ENCODE measurements at regions not wholly inside any gene's neighbourhood (a gene's known extent, or its start where the extent isn't known, plus 50 kb on each side); places are given as distances from the start of the nearest gene placed in this dataset.

DNA sequence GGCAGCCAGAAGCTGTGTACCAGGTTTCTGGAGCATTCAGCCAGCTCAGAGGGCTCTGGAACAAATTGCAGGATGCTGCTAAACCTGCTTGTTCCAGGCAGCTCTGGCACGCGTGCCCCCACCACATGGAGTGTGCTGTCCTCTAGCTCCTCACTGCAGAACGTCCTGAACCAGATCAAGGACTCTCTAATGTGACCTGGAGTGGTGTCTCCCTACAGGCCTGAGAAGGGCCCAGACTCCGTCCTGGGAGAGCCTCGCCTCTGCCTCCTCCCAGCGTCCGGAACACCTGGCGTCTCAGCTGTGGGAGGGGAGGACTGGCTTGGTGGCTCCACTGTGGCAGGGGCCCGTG lies 115.6 kb upstream of the GPC1 start:
- DNase-seq (ENCODE audit: low read depth in 2 of 2) = no peak

DNA sequence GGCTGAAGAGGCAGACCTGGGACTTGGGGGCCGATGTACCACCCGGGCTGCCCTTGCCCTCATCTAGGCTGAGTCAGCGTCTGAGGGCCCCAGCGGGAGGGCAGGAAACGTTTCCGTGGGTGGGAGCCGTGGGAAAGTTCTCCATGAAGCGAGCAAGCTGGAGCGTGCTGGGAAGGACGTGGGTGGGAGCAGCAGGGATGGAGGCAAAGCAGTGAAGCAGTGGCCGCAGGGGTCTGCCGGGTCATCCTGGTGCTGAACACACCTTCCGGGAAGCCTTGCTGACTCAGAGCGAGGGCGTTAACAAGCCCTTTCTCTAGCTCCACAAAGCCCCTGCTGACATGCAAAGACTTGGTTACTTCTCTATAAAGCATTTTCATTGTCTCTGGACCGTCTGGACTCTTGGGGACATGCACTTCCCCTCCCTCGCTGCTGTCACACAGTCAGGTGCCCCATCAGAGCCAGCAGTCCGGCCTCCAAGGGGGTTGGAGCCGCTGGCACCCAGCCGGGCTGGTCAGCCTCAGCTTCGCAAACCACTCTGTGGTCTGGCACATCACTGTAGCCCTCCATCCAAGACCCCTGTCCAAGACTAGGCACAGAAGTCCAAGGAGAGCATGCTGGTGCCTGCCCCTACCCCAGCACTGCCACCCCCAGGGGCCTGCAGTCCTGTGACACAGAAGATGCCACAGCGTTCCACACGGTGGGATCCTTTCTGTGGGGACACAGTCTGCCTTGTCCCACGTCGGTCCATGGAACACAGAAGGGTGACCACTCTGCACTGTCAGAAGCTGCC lies 115.1 kb upstream of the GPC1 start:
- no peak for DNase-seq (ENCODE audit: low read depth in 2 of 2)

DNA sequence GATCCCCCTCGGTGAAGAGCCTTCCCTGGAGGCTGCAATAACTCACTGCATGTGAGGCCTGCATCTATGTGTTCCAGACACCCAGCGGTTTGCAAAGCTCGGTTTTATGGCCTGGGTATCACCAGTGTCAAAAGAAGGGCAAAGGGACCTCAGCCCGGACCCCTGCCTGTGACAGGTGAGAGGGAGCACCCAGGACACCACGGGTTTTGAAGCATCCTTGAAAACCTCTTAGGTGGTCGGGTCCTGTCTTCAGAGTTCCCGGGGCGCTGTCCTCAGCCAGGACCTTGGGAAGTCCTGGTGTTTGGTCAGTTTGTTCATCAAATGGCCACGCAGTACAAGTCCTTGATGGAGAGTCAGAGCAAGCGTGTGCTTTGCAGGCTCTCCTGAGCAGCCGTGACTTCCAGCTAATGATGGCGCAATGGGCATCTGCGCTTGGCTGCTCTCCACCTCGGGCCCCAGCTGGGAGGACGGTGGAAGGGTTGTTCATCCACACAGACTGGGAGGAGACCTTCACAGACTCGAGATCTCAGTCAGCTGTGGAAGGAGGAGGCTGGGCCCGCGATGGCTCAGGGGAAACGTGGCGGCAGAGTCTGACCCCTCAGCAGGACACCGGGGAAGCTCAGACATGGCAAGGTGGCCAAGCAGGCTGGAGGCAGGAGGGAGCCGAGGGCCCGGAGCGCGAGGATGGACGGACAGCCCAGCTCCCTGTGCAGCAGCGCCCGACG lies 113.1 kb upstream of the GPC1 start:
- DNase-seq (ENCODE audit: low read depth in 2 of 2) = no peak

DNA sequence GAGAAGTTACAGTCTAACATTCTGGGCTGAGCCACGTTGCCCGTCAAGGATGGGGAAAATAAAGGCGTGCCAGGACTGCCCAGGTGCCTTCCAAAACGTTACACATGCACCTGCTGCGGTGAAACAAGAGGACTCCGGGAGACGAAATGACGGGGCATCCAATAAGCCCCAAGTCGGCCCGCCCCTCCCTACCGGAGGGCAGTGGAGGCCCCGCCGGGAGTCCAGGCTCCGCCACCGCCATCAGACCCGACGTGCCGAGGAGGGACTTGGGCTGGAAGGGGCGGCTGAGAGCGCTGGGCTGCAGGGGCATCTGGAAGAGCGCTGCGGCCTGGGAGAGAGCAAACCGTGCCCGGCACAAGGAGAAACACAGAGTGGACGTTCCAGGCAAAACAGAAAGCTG lies 112.5 kb upstream of the GPC1 start:
- DNase-seq (ENCODE audit: low read depth in 2 of 2) = no peak

DNA sequence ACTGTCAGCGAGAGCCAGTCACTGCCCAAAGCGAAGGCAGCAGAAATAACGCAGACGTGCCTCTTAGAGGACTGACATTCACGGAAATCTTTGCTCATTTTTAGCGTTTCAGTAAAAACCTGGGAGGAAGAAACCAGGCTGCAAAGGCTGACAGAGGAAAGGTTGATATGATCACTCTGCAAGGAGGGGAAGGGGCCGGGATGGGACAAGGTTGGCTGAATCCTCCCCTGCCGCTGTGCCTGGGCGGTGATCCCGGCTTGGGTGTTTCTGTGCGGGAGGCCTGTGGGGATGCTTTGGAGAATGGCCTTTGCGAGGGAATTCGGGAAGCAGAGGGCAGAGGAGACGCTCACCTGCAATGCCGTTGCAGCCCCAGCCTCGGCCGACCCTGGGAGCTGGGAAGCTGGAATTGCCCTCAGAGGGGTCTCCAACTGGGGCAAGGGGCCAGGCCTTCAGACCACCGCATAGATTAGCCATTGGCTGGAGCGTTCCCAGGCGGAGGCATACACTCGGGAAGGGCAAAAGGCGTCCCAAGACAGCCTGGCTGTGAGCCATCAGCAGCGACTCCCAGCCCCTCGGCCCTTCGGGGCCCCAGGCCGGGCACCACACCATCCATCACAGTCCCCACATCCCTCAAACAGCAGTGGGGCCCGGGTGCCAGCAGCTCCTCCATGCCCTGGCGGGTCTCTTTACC lies 111.7 kb upstream of the GPC1 start:
- DNase-seq (ENCODE audit: low read depth in 2 of 2) = no peak

DNA sequence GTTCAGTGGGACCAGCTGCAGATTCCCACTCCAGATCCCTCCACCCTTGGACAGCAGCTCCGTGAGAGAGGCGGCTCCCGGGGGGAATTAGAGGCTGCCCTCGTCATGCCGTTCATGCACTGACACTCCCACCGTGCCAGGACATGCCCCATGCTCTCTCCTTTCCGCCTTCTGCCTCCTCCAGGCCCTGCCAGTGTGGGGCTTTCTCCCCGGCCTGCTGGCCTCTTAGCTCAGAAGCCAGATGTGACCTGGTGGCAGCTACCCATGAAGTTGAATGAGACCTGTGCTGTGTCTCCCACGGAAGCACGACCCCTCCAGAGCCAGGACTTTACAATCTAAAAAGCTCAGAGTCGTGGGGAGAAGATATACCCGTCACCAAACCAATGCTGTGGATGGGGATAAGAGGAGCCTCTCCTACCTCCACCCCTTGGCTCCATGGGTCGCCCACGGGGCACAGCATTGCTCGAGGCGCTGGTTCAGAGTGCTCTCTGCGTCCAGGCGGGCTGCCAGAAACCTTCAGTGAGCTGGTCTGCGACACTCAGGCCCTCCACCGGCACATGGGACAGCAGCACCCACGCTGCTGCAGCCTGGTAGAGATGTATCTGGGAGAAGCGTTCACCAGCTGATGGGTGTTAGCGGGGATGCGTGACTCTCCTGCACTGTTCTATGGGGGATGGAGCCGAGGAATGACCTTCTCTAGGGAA lies 111.0 kb upstream of the GPC1 start:
- DNase-seq (ENCODE audit: low read depth in 2 of 2) = no peak

DNA sequence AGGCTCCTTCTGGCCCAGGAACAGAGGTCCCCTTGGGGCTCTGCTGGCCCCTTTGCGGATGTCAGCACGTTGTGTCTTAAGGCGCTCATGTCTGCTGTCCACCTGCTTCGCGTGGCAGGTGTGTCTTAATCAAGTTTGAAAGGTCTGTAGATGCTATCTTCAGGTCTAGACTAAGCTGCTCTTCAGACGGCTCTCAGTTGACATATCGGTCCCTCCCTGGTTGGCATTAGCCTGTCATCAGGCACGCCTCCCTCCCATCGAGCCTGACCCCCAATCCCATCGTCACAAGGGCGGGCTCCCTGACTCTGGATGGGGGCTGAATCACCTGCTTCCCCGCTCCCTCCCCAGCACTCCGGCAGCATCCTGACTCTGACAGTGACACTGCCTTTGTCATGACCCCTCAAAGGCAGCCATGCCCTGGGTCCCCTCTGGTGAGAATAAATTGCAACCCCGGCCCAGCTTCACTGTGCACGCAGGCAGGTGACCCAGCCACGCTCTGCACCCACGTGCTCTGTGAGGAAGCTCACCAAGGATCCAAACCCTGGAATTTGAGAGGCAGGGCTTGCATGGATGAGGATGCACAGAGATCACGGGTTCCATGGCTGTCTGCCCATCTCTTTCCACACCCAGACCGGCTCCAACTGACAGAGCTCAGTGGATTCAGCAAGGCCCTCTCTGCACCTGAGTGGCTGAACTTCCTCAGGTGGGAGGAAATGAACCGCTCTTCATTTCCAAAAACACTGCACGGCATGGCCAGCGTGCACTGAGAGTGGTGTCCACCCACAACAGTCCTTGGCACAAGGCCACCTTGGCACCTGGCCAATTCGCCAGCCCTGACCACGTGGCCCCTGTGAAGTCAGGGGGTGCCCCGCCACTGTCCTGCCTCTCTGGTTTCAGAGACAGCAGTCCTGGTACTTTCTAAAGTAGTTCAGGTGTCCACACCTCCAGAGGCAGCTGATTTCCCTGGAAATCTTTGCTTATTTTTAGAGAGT lies 110.2 kb upstream of the GPC1 start:
- no peak for DNase-seq (ENCODE audit: low read depth in 2 of 2)

DNA sequence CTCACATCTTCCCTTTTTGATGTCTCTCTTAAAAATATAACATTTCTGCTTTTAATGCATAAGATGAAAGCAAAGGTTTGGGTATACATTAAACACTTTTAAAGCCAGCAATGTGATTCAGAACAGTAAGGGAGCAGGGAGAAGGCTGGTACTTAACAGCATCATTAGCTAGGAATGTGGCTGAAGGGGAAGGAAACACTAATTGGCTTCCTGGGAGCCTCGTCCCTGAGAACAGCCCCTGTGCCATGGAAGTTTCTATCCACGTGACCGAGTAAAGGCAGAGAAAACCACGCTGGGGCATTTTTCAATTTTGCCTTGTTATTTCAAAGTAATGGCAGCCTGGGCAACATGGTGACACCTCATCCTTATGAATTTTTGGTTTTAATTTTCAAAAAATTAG lies 109.2 kb upstream of the GPC1 start:
- DNase-seq (ENCODE audit: low read depth in 2 of 2) = no peak

DNA sequence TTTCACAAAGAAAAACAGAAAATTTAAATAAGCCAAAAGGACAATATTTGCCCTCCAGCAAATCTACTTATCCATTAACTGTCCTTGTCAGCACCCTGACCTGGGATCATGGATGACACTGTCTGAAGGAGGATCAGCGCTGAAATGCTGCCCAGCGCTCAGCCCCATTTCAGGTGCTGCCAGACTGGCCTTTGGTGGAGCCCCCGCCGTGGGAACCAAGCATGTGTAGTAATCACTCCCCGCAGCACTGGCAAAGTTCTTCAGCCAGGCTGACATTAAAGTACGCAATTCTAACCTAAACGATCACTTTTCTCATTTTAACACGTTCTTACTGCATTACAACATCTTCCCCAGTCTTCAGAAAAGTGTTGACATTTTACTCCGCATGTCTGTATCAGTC lies 108.6 kb upstream of the GPC1 start:
- no peak for DNase-seq (ENCODE audit: low read depth in 2 of 2)

DNA sequence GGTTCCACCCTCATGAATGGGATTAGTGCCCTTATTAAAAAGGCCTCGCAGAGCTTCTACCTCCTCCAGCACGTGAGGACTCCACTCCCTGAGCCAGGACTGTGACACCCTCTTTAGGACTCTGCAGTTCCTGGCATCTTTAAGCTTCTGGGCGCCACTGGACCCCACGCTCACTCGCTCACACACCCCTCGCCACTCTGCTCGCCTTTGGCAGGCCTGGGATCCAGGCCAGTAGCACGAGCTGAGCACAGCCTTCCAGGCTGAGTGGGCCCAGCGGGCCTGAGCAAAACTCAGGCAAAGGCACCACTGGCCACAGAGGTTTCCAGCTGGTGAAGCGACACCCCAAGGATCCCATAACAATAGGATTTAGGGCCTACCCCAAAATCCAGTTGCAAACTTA lies 107.9 kb upstream of the GPC1 start:
- no peak for DNase-seq (ENCODE audit: low read depth in 2 of 2)

DNA sequence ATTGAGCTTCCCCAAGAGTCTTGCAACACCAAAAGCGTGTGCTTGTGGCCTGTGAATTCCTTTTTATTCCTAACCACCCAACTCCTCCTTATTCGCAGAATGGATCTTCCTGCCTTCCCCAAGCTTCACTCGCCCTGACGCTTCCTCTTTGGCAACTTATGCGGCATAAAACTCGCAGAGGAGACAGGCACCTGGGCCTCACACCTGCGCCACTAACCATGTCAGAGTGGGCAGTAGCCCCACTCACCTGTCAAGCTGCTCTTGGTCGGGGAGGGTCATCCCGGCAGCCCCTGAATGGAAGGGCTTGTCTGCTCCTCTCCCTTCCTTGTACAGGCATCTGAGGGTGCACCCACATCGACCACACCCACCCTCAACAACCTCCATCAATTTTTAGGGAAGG lies 106.9 kb upstream of the GPC1 start:
- DNase-seq (ENCODE audit: low read depth in 2 of 2) = no peak

DNA sequence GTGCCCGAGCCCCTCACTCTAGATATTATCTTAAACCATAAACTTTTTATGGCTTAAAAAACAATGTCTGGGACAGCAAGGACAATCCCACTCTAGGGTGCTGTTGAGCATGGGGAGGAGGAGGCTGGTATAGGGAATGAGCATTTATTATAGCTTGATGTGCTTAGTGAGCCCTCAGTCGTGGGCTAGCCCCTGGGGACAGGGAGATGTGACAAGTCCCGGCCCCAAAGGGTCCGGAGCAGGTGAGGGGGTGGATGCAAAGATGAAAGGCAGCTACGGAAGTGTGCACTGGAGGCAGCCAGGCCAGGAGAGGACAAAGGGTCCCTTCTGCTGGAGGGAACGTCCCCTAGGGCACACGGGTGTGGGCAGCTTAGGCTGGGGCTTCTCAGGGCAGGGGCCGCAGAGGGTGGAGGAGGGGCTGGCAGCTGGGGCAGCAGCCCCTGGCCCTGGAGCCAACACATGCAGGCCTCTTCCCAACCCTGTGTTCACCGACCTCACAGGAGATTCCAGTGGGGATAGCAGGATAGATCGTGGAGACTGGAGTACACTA lies 106.3 kb upstream of the GPC1 start:
- no peak for DNase-seq (ENCODE audit: low read depth in 2 of 2)

DNA sequence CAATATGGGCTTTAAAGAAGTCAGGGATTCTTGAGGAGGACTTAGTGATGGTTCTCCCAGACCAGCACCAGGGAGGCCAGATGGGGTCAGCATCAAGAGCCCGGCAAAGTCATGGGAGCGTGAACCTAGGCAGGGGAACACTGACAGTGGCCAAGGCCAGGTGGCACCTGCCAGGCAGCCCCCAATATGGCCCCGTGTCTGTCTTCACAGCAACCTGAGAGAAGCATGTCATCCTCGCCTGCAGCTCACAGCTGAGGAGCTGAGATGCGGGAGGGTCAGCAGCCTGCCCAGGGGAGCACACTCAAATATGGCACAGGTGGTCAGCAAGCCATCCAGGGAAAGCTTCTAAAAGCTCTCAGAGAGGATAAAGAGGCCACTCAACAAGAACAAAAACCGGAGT lies 105.7 kb upstream of the GPC1 start:
- DNase-seq (ENCODE audit: low read depth in 2 of 2) = no peak

DNA sequence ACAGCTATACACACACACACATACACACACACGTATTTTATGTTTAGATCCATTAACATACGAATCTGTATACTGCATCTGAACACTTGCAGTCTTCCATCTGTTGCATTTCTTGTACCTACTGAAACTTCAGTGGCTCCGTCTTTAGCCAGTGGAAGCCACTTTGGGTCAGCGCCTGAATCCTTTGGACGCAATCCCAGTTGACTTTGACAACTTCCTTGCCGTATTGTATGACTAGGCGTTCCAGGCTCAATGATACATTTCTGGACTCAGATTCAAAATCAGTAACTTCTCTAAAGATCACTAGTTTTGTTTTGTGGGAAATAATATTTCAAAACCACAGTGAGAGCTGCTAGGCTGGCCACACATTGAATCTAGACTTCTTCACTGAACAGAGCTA lies 101.5 kb upstream of the GPC1 start:
- no peak for DNase-seq (ENCODE audit: low read depth in 2 of 2)

DNA sequence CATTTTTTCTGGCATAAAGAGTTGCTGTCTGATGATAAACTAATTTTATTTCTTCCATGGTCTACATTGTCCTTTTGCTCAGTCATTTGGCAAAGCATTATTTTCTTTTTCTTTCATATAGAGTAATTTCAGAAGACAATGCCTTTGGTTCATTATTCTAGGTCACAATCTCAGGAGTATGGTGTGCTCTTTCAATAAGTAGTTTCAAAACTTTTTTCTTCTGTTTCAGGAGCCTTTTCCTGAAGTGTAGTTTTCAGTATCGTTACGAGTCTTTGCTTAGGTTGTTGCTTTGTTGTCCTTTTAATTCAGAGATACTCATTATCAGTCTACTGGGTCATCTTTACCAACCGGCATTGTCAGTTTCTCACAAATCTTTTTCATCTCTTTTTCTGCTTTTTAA lies 100.4 kb upstream of the GPC1 start:
- DNase-seq (ENCODE audit: low read depth in 2 of 2) = no peak

DNA sequence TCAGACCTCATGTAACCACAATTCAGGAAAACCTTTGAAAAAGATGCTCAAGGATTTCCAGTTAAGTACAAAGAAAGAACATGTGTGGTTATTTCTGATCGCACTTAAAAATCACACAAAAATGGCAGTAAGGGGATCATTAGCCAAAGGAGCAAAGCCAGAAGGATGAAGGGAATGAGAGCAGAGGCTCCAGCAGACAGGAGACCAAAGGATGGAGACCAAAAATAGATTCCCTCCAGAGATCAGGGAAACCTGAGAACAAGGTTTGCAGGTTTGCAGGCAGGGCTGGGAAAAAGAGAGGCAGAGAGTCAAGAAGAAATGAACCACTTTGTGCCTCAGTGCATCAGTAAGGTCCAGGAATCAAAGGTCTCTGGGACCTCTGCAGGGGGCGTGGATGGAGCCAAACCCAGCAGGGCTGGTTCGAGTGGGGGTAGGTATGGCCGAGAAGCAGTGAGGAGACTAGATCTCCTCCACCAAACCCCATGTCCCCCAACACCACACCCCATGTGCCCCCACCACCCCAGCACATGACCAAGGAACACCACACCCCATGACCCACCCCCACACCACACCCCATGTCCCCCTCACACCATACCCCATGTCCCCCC lies 98.5 kb upstream of the GPC1 start:
- no peak for DNase-seq (ENCODE audit: low read depth in 2 of 2)

DNA sequence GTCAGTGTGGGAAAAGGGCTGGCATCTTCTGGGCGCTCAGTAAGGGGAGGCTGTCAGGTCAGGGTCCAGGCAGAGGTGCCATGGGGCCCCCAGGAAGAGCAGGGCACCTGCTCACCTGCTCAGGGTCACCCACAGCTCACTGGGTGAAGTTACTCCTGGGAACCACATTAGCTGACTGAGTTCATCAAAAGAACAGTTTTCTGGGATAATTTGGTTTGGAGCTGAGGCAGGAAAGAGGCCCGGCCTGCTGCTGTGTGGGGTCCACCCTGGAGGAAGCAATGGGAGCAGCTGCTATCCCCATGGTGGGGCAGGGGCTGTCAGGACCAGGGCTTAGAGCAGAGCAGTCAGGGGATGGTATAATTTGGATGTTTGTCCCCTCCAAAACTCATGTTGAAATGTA lies 97.2 kb upstream of the GPC1 start:
- no peak for DNase-seq (ENCODE audit: low read depth in 2 of 2)

DNA sequence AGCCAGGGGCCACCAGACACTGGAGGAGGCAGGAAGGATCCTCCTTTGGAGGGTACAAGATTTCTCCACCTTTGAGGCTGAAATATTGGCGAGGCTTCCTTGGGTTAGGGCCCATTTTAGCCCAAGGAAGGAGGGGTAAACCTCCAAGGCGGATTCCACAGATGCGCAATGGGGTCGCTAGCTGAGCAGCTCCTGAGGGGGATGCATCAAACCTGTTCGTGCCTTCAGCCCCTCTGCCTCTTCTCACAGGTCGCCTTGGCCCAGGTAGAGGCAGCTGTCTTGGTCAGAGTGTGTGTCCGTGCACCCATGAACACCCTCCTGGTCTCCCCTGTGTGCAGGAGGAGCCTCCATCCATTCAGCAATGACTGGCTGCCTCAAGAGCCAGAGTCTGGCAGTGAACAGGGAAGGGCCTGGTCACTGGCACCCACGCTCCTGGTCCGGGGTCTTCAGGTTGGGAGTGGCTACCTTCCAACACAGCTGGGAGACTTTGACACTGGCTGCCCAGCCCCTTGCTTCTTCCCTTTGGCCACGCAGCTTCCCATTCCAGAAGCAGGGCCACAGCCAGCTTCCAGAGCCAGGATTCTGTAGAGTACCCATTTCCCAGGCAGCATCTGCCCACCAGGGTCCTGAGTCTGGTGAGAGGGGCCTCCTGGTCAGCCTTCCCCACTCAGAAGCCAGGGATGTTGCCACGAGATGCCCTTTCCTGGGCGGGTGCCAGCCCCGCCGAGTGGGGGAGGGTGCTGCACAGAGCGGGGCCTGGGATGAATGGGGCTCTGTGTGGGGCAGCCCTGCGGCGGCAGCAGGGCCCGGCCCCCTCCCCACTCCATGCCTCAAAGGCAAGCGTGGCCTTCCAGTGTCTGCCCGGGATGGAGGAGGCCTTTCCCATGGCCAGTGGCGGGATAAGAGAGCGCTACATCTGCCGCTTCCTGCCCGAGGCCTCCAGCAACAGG lies 95.8 kb upstream of the GPC1 start:
- no peak for DNase-seq (ENCODE audit: low read depth in 2 of 2)

DNA sequence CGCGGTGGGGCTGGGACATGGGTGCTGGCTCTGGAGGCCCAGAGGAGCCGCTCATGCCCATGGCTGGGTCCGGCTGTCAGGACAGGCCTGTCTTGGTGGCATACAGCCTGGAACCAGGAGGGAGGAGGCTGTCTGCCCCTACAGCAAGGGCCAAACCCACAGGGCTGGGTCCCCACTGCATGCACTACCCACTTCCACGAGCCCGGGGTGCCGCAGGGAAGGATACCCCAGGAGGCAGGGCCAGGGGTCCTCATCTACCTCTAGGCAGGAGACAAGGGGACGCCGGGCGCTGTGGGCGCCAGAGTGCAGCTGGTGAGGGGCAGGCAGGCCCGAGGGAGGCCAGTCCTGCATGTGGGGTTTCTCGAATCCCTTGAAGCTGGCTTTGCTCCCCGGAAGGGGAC lies 95.1 kb upstream of the GPC1 start:
- DNase-seq (ENCODE audit: low read depth in 2 of 2) = no peak
